Uterus (tissue), 2 donors: ENCODE measurements at regions not wholly inside any gene's neighbourhood (a gene's known extent, or its start where the extent isn't known, plus 50 kb on each side); places are given as distances from the start of the nearest gene placed in this dataset.
"Not testable (repeated sequence)": the region's sequence is repeated elsewhere in the genome, so short reads cannot be mapped to it uniquely, and the experiment has no call there.

Experiments
- POLR2A ChIP-seq, 2 donors: fragments of 450-650 bp; IDR thresholded peaks; one replicate each; pipeline ENCODE4 v1.6.1; 2016; ENCODE audit warnings: antibody characterized with exemption in 2 of 2, mild to moderate bottlenecking in 1 of 2, moderate library complexity in 1 of 2
- TF ChIP-seq, protein P1 (sequence below), 4 experiments: fragments of 200-600 bp in 2 of 4; fragments of 450-650 bp in 2 of 4; sonication (generic) in 2 of 4; IDR thresholded peaks; one replicate each; pipeline ENCODE4 v1.5.1; 2016 to 2019; ENCODE audit warnings: antibody characterized with exemption in 4 of 4, mild to moderate bottlenecking in 2 of 4, moderate library complexity in 1 of 4

DNA sequence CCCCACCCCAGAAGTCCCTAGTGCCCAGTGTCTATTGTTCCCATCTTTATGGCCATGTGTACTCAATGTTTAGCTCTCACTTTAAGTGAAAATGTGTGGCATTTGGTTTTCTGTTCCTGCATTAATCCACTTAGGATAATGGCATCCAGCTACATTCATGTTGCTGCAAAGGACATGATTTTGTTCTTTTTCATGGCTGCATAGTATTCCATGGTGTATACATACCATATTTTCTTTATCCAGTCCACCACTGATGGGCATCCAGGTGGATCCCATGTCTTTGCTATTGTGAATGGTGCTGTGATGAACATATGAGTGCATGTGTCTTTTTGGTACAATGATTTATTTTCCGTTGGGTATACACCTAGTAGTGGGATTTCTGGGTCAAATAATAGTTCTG, 58.2 kb upstream of the ZNF280D start:
- not testable (repeated sequence) for TF ChIP-seq POLR2A (IDR thresholded peaks at IDR 0.05)
- TF ChIP-seq, protein P1, sequence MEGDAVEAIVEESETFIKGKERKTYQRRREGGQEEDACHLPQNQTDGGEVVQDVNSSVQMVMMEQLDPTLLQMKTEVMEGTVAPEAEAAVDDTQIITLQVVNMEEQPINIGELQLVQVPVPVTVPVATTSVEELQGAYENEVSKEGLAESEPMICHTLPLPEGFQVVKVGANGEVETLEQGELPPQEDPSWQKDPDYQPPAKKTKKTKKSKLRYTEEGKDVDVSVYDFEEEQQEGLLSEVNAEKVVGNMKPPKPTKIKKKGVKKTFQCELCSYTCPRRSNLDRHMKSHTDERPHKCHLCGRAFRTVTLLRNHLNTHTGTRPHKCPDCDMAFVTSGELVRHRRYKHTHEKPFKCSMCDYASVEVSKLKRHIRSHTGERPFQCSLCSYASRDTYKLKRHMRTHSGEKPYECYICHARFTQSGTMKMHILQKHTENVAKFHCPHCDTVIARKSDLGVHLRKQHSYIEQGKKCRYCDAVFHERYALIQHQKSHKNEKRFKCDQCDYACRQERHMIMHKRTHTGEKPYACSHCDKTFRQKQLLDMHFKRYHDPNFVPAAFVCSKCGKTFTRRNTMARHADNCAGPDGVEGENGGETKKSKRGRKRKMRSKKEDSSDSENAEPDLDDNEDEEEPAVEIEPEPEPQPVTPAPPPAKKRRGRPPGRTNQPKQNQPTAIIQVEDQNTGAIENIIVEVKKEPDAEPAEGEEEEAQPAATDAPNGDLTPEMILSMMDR (IDR thresholded peaks at IDR 0.05), result not testable (repeated sequence)
